Neural cell (in vitro differentiated cells): ENCODE measurements at regions not wholly inside any gene's neighbourhood (a gene's known extent, or its start where the extent isn't known, plus 50 kb on each side); places are given as distances from the start of the nearest gene placed in this dataset.

Source experiments
- H2AFZ ChIP-seq: fragments of 200-600, 300-800 bp; sonication (generic), shearing (Covaris generic); 2 replicates; pipeline ENCODE4 v1.6.0; 2014; ENCODE audit warnings: low read depth, mild to moderate bottlenecking, antibody characterized with exemption, low read length, moderate library complexity
- H3F3A ChIP-seq: fragments of 200-600 bp; shearing (Covaris generic); 2 replicates; pipeline ENCODE4 v1.6.1; 2016; ENCODE audit warnings: mild to moderate bottlenecking, moderate library complexity, mixed read lengths, antibody characterized with exemption, low read length; ENCODE audit not compliant: insufficient read depth, poor library complexity, severe bottlenecking
- H3K27ac ChIP-seq: fragments of 200-600, 300-800 bp; sonication (generic), shearing (Covaris generic); 2 replicates; pipeline ENCODE4 v1.5.1; 2014; ENCODE audit warnings: mild to moderate bottlenecking, low read length, moderate library complexity
- H3K27me3 ChIP-seq: fragments of 300-800, 200-600 bp; sonication (generic), shearing (Covaris generic); 2 replicates; pipeline ENCODE4 v1.6.0; 2014; ENCODE audit warnings: mild to moderate bottlenecking, low read depth, low read length, moderate library complexity; ENCODE audit not compliant: insufficient read depth
- H3K36me3 ChIP-seq: fragments of 300-800, 200-600 bp; sonication (generic), shearing (Covaris generic); 2 replicates; pipeline ENCODE4 v1.5.1; 2014; ENCODE audit warnings: mild to moderate bottlenecking, antibody characterized with exemption, low read length, moderate library complexity; ENCODE audit not compliant: insufficient read depth
- H3K4me2 ChIP-seq: fragments of 300-800, 200-600 bp; sonication (generic), shearing (Covaris generic); 2 replicates; pipeline ENCODE4 v1.6.0; 2014; ENCODE audit warnings: mild to moderate bottlenecking, low read length
- H3K4me3 ChIP-seq: fragments of 300-800, 200-600 bp; sonication (generic), shearing (Covaris generic); 2 replicates; pipeline ENCODE4 v1.5.1; 2014; ENCODE audit warnings: mild to moderate bottlenecking, low read length, moderate library complexity
- H3K79me2 ChIP-seq: fragments of 200-600 bp; shearing (Covaris generic); replicated peaks from 2 replicates; pipeline ENCODE4 v1.6.0; 2014; ENCODE audit warnings: mild to moderate bottlenecking, low read length, moderate library complexity; ENCODE audit not compliant: insufficient read depth
- H3K9ac ChIP-seq: fragments of 300-800, 200-600 bp; sonication (generic), shearing (Covaris generic); 2 replicates; pipeline ENCODE4 v1.6.1; 2016; ENCODE audit warnings: mild to moderate bottlenecking, low read length, mixed read lengths
- H3K9me2 ChIP-seq: fragments of 200-600 bp; shearing (Covaris generic); 2 replicates; pipeline ENCODE4 v1.6.1; 2016; ENCODE audit warnings: mild to moderate bottlenecking, low read length, mixed read lengths; ENCODE audit not compliant: insufficient read depth
- H3K9me3 ChIP-seq: fragments of 200-600, 300-800 bp; sonication (generic), shearing (Covaris generic); 2 replicates; pipeline ENCODE4 v1.6.1; 2016; ENCODE audit warnings: mild to moderate bottlenecking, mixed run types, low read length, moderate library complexity, mixed read lengths
- H4K20me1 ChIP-seq: fragments of 200-600 bp; shearing (Covaris generic); 2 replicates; pipeline ENCODE4 v1.6.1; 2016; ENCODE audit warnings: mild to moderate bottlenecking, mixed run types; ENCODE audit not compliant: insufficient read depth
- CTCF ChIP-seq: fragments of 450-650 bp; IDR thresholded peaks from 2 replicates; pipeline ENCODE4 v1.5.1; 2014; ENCODE audit warnings: antibody characterized with exemption, mild to moderate bottlenecking, moderate library complexity; ENCODE audit not compliant: poor library complexity, severe bottlenecking
- EP300 ChIP-seq: fragments of 450-650 bp; conservative IDR thresholded peaks from 2 replicates; pipeline ENCODE4 v1.6.1; 2014; ENCODE audit warnings: antibody characterized with exemption, mild to moderate bottlenecking, moderate library complexity; ENCODE audit not compliant: poor library complexity, severe bottlenecking
- EZH2 ChIP-seq: fragments of 200-600, 300-800 bp; shearing (Covaris generic), sonication (generic); IDR thresholded peaks from 2 replicates; pipeline ENCODE4 v1.6.1; 2014; ENCODE audit warnings: antibody characterized with exemption, low read length, borderline replicate concordance, mild to moderate bottlenecking; ENCODE audit not compliant: insufficient read depth, poor library complexity, severe bottlenecking
- MXI1 ChIP-seq: fragments of 450-650 bp; conservative IDR thresholded peaks from 2 replicates; pipeline ENCODE4 v1.6.1; 2014; ENCODE audit warnings: antibody characterized with exemption, mild to moderate bottlenecking; ENCODE audit not compliant: poor library complexity, severe bottlenecking
- POLR2AphosphoS5 ChIP-seq: IDR thresholded peaks from 2 replicates; pipeline ENCODE4 v1.6.1; 2012
- RAD21 ChIP-seq: fragments of 450-650 bp; conservative IDR thresholded peaks from 2 replicates; pipeline ENCODE4 v1.6.1; 2014; ENCODE audit warnings: antibody characterized with exemption, mild to moderate bottlenecking, moderate library complexity
- REST ChIP-seq: IDR thresholded peaks from 2 replicates; pipeline ENCODE4 v1.6.1; 2012; ENCODE audit warnings: borderline replicate concordance
- SMC3 ChIP-seq: fragments of 450-650 bp; conservative IDR thresholded peaks from 2 replicates; pipeline ENCODE4 v1.6.1; 2014; ENCODE audit warnings: antibody characterized with exemption, mild to moderate bottlenecking, moderate library complexity; ENCODE audit not compliant: poor library complexity
- TAF1 ChIP-seq: IDR thresholded peaks from 2 replicates; pipeline ENCODE4 v1.6.1; 2012; ENCODE audit warnings: low read depth

GRCh38 chr4:41388080-41388479, 131.4 kb downstream of the UCHL1 start:
- no peak overlapping the region for H3K4me3 ChIP-seq
- H3K36me3 ChIP-seq, result no peaks in the 10 kb centered on the region
- no peaks in the 10 kb centered on the region for H3K27me3 ChIP-seq
- H4K20me1 ChIP-seq, result no peaks in the 10 kb centered on the region
- no peak overlapping the region for H3K4me2 ChIP-seq
- no peak overlapping the region for H3K9ac ChIP-seq
- no peaks in the 10 kb centered on the region for H3F3A ChIP-seq
- H3K79me2 ChIP-seq, result no peaks in the 10 kb centered on the region
- no peaks in the 10 kb centered on the region for H3K9me2 ChIP-seq
- TF ChIP-seq TAF1 (no peak), SMC3 (no peak), EP300 (no peak), RAD21 (no peak)
- no peaks in the 10 kb centered on the region for H3K9me3 ChIP-seq
- no peak overlapping the region for H3K27ac ChIP-seq
- no peak overlapping the region for H2AFZ ChIP-seq

GRCh38 chr4:41389356-41389755, 132.6 kb downstream of the UCHL1 start:
- no peak overlapping the region for H2AFZ ChIP-seq
- H3K9me3 ChIP-seq, result no peaks in the 10 kb centered on the region
- H3K9me2 ChIP-seq, result no peaks in the 10 kb centered on the region
- H3F3A ChIP-seq, result no peaks in the 10 kb centered on the region
- no peak for TF ChIP-seq EZH2
- TF ChIP-seq EP300, result no peak
- TF ChIP-seq SMC3, result no peak
- TF ChIP-seq RAD21, result no peak
- no peak for TF ChIP-seq TAF1
- TF ChIP-seq POLR2AphosphoS5, result no peak
- TF ChIP-seq MXI1, result no peak
- no peak for TF ChIP-seq CTCF
- TF ChIP-seq REST, result no peak
- no peak overlapping the region for H3K9ac ChIP-seq
- no peaks in the 10 kb centered on the region for H4K20me1 ChIP-seq
- H3K79me2 ChIP-seq, result no peaks in the 10 kb centered on the region
- no peak overlapping the region for H3K27ac ChIP-seq
- no peaks in the 10 kb centered on the region for H3K27me3 ChIP-seq
- H3K36me3 ChIP-seq, result no peaks in the 10 kb centered on the region
- H3K4me3 ChIP-seq, result no peak overlapping the region
- no peak overlapping the region for H3K4me2 ChIP-seq

GRCh38 chr4:41390661-41391060, 133.9 kb downstream of the UCHL1 start:
- TF ChIP-seq POLR2AphosphoS5 (no peak), RAD21 (no peak), TAF1 (no peak), MXI1 (no peak), SMC3 (no peak)
- no peaks in the 10 kb centered on the region for H3K27me3 ChIP-seq
- no peaks in the 10 kb centered on the region for H3K36me3 ChIP-seq
- no peak overlapping the region for H2AFZ ChIP-seq
- H3K9ac ChIP-seq, result no peak overlapping the region
- no peaks in the 10 kb centered on the region for H3K79me2 ChIP-seq
- no peaks in the 10 kb centered on the region for H3K9me2 ChIP-seq
- H3F3A ChIP-seq, result no peaks in the 10 kb centered on the region
- H3K4me2 ChIP-seq, result no peak overlapping the region
- H3K4me3 ChIP-seq, result no peak overlapping the region
- no peaks in the 10 kb centered on the region for H4K20me1 ChIP-seq
- H3K9me3 ChIP-seq, result no peaks in the 10 kb centered on the region
- no peak overlapping the region for H3K27ac ChIP-seq
